G401.6 (cell line): ENCODE measurements at regions not wholly inside any gene's neighbourhood (a gene's known extent, or its start where the extent isn't known, plus 50 kb on each side); places are given as distances from the start of the nearest gene placed in this dataset.
"Not testable (repeated sequence)": the region's sequence is repeated elsewhere in the genome, so short reads cannot be mapped to it uniquely, and the experiment has no call there.

Experiments
- FAIRE-seq: peaks from 2 replicates; lab custom pipeline; 2012; peaks lifted over from hg19 to GRCh38; lab: Jason Lieb, UNC

DNA sequence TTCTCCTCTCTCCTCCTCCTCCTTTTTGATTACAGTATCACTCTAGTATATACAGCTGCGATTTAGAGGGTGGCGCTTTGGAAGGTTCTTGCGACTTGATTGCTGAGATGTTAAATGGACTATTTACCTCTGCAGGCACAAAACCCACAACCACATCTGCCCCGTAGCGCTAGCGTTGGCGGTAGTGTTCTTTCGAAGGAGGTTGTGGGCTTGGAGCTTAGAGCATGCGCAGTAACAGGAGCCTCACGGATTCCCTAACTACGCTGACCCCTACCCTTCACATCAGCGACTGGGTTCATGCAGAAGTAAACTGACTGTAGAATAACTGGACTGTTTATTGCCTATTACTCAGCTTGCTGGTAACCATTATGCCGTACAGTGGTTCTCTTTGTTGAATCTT is 58.0 kb downstream of the CGGBP1 start:
- FAIRE-seq, result no peak

- FAIRE-seq, result no peak
Observed at GRCh38 chr3:87997966-87998365, 60.8 kb downstream of the CGGBP1 start.

DNA sequence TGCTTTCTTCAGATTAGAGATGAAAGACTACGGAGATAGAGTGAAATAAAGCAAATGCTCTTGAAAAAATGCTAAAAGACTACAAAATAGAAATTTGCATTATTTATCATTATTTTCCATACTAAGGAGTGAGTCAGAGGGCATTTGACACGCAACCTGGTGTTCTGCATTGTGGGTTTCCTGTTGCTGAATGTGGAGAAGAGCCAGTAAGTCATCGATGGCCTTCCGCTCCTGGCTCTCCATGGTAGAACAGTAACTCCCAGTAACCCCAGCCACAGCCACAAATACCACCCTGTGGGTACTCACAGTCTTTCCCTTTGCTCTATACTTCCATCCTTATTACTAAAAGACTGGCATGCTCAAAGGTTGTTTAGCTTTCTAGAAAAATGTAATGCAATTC is 61.5 kb downstream of the CGGBP1 start:
- FAIRE-seq, result no peak

DNA sequence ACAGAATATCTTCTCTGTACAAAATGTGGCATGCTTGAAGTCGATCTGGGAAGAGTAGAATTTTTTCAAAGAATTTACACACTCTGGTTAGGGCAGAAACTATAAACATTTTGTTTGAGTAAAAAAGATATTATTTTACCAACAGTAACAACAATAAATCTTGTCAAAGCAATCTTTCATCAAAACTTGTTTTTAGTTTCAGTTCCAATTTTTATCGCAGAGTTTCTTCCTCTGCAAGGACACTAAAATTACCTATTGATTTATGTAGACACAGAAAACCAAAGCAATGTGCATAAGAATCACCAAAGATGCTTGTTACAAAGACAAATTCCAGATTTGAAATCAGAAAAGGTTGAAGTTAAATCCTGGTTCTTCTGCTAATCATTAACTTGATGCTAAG is 61.9 kb downstream of the CGGBP1 start:
- FAIRE-seq, result no peak

DNA sequence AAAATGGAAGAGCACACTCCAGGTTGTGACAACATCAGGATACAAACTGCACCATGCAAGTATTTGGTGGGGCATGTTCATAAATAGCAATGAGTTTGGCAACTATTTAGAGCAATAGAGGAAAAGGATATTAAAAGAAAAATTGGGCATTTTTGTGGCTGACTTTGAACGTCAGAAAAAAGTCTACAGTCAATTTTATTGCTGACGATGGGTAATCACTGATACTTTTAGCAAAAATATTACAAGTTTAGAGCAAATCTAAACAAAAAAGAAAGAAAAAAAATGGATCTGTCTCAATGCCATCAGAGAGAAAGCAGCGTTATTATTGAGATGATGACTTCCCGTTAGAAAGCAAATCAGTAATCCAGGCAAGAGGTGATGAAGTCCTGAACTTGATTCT is 65.2 kb downstream of the CGGBP1 start:
- no peak for FAIRE-seq

DNA sequence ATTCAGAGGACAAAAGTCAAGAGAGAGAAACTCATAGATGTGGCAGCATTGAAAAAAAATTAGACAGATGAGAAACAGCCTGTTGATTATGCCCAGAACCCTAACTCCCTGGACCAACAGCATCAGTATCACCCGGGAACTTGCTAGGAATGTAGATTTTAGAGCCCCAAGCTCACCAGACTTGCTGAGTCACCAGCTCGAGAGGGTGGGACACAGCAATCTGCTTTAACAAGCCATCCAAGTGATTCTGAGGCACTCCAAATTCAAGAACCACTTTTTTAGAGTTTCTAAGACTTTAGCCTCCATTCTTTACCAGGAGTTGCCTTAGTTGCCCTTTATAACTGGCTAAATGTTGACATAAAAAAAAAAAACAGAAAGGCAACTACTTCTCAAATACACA is 70.9 kb downstream of the CGGBP1 start:
- FAIRE-seq, result no peak

- no peak for FAIRE-seq
Observed at GRCh38 chr3:87982421-87982820, 76.4 kb downstream of the CGGBP1 start.

- no peak for FAIRE-seq
Observed at GRCh38 chr3:87979527-87979926, 79.3 kb downstream of the CGGBP1 start.

- FAIRE-seq, result no peak
Observed at GRCh38 chr3:87977765-87978164, 81.0 kb downstream of the CGGBP1 start.

DNA sequence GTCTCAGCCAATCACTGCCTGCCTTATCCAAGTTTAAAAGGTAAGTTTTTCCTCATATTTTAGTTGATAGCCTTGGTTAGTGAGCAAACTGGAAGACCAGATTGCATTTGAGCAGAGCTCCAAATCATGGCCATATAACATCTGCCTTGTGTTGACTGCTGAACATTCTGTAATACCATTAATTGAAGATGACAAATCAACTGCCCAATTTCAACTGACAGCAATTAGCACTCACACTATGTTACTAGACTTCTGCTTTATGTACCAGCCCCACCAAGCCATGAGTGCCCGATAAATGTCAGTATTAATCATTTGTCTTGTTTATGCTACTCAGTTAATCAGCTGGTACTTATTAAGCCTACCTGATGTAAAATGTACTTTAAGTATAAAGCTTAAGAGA is 83.1 kb downstream of the CGGBP1 start:
- FAIRE-seq, result no peak

- FAIRE-seq, result no peak
Observed at GRCh38 chr3:87973906-87974305, 84.9 kb downstream of the CGGBP1 start.

GRCh38 chr3:87969620-87970019 is 89.2 kb downstream of the CGGBP1 start:
- FAIRE-seq, result no peak

GRCh38 chr3:87968668-87969067 is 90.1 kb downstream of the CGGBP1 start:
- no peak for FAIRE-seq

DNA sequence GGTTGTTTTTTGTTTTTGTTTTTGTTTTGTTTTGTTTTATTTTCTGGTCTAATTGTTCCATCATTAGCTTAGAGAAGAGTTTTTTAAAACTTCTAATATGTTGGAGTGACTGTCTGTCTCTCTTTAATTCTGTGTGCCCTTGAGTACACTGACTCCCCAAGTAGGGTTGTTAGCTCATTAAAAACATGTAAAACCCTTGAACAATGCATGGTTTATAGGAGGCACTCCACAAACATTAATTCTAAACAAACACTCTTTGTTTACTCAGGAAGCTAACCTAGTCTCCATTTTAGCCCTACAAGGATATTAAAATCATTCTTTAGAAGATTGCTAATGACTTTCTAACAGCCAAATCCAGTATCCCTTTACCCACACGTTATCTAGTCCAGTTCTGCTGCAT is 100.5 kb downstream of the CGGBP1 start:
- no peak for FAIRE-seq

DNA sequence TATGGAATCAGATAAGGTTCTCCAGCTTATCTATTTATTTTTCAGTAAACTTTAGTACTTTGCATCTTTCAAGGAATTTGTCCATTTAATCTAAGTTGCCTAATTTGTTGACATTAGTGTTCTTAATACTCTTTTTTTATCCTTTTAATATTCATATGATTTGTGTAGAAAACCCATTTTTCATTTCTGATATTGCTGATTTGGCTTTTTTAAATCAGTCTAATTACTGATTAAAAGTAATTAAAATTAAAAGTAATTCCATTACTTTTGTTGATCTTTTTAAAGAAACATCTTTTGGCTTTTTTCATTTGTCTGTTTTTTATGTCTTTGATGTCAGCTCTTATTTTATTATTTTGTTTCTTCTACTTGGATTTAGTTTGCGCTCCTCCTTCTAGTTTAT is 101.2 kb downstream of the CGGBP1 start:
- no peak for FAIRE-seq

DNA sequence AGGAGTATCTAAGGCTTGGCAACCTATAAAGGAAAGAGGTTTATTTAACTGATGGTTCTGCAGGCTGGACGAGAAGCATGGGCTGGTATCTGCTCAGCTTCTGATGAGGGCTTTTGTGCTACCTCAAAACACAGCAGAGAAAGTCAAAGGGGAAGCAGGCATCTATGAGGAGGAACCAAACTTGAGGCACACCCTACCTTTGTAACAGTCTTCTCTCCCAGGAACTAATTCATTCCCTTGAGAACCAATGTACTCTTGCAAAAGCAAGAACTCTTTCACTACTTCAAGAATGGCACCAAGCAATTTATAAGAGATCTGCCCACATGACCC is 109.0 kb downstream of the CGGBP1 start:
- FAIRE-seq, result no peak

DNA sequence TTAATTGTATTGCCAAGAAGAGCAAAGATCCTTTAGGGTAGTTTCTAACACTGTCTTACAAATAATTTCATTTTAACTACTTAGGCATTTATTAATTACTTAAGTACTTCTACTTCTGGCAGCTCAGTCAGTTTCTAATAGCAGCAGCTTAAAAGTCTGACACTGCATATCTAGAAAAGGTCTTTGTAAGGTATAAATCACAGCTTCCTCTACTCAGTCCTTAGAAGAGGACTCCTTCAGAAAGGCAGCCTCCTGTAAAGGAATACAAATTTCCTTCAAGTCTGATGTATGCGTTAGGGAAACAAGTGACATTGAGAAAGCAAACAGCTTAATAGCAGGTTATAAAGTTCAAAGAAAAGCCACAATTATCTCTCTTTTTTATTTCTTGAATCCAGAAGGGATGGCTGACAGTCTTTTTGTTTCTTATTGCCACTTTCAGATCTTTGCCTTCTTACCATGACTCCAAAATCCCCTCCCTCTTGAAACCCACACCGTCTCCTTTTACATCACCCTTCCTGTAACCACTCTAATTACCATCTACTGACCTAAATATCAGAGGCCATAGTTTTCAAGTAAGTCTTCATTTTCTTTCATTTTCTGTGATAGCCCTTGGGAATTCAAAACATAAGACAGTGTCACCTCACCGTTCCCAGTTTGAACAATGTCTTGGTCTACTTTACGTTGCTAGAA is 109.5 kb downstream of the CGGBP1 start:
- no peak for FAIRE-seq

- FAIRE-seq, result not testable (repeated sequence)
Observed at GRCh38 chr3:87946007-87946406, 112.8 kb downstream of the CGGBP1 start.

GRCh38 chr3:87942256-87942655 is 116.5 kb downstream of the CGGBP1 start:
- not testable (repeated sequence) for FAIRE-seq

- no peak for FAIRE-seq
Observed at GRCh38 chr3:87924485-87924884, 134.3 kb downstream of the CGGBP1 start.

DNA sequence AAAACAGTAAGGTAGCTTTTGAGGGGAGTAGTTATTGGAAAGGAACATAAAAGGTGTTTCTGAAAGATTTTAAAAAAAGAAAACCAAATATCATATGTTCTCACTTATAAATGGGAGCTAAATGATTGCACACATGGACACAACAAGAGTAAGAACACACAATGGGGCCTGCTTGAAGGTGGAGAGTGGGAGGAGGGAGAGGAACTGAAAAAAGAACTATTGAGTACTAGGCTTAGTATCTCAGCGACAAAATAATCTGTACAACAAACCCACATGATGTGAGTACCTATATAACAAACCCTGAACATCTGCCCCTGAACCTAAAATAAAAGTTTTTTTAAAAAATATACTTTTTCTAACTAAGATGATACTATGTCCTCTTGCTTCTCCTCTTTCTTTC is 138.3 kb downstream of the CGGBP1 start:
- FAIRE-seq, result no peak

GRCh38 chr3:87901141-87901540 is 157.7 kb downstream of the CGGBP1 start:
- no peak for FAIRE-seq

- peak; percentile 60 for FAIRE-seq
Observed at GRCh38 chr3:87900061-87900460, 158.7 kb downstream of the CGGBP1 start.

DNA sequence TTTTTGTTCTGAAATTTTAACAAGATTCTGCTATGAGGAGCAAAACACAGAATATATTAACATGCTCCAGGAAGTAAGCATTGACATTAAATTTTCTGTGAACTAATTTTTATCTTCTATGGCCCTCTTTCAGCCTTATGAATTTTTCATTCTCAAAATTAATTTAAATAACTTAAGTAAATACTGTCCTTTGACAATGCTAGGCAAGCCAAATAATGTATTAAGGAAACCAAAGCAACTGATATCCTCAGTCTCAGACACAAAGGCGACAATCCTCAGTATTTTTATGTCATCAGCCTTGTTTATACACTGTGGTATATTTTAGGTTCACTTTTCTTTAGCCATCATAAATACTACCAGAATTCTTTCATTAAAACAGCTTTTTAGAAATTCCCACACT is 159.8 kb downstream of the CGGBP1 start:
- no peak for FAIRE-seq

DNA sequence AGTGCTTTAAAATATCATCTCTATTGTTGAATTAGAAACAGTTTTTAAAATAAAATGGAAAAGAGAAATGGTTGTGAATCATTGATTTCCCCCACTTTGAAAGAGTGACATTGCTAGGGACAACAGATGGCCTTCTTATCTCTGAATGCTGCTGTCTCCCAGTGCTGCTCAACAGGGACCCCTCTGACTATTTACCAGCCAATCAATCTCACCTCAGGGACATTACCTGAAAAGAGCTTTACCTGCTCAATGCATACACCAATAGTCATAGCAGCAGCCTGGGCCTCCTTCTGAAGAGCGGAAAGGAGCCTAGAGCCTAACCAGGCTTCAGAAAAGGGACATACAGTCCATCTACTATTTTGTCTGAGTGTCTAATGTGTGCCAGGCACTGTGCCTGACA is 162.8 kb downstream of the CGGBP1 start:
- FAIRE-seq, result no peak
